NB4 (cell line): ENCODE measurements at regions not wholly inside any gene's neighbourhood (a gene's known extent, or its start where the extent isn't known, plus 50 kb on each side); places are given as distances from the start of the nearest gene placed in this dataset.

Experiments used
- CTCF ChIP-seq: IDR thresholded peaks from one replicate; pipeline ENCODE4 v1.5.1; 2012; ENCODE audit warnings: low read depth, low read length
- MAX ChIP-seq: IDR thresholded peaks from 2 replicates; pipeline ENCODE4 v1.6.1; 2011; ENCODE audit warnings: low read depth, low read length

GRCh38 chr20:22768266-22769178, 184.2 kb upstream of the FOXA2 start:
- TF ChIP-seq CTCF: no peak
- no peak for TF ChIP-seq MAX
